ENCODE measurements at regions not wholly inside any gene's neighbourhood (a gene's known extent, or its start where the extent isn't known, plus 50 kb on each side); places are given as distances from the start of the nearest gene placed in this dataset.
"Not testable (repeated sequence)": the region's sequence is repeated elsewhere in the genome, so short reads cannot be mapped to it uniquely, and the experiment has no call there.

DNA sequence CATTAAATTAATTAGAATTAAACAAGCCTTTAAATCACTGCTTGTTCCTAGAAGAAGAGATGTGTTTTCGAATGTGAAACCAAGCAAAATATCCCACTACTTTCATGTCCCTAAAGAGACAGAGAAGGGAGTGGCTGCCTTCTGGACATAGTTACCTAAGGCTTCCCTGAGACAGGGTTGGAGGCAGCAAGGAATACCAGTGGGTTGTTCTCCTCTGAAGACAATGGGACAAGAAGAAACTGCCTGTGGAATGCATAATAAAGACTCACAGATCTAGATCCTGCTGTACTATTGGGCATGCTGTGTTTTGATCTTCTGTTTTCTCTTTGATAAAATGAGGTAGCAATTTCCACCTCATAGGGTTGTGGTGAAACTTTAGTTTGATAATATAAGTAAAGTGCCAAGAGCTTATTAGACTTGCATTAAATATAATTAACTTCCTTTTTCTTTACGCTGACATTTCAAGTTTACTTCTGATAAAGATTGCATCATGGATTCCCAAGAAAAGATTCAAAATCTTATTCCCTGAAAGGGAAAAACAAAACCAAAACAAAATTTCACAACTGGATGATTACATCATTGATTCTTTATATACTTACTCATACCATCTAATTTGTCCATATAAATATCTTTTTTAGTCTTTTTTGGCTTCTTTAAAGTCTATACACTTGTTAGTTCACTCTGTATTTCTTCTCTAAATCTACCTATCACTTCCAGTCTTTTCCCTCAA lies 621.3 kb downstream of the ETS1 start:
- DNase-seq (ENCODE audit: low read depth): no peak

DNA sequence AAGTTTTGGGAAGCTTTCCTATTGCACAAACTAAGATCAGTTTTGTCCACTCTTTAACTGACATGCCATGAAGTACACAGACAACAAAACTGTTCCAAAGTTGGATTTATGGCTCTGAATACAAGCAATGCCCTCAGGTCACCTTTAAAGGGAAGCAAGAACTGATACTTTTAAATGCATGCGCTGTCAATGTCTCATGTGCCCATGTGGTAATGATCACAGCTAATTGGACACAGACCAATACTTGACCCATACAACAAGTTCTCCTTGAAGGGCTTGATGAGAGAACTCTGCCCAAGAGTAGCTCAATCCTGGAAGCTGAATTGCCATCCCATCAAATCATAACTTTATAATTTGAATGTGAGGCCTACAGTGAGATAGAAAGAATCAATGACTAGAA lies 624.9 kb downstream of the ETS1 start:
- DNase-seq (ENCODE audit: low read depth): no peak

DNA sequence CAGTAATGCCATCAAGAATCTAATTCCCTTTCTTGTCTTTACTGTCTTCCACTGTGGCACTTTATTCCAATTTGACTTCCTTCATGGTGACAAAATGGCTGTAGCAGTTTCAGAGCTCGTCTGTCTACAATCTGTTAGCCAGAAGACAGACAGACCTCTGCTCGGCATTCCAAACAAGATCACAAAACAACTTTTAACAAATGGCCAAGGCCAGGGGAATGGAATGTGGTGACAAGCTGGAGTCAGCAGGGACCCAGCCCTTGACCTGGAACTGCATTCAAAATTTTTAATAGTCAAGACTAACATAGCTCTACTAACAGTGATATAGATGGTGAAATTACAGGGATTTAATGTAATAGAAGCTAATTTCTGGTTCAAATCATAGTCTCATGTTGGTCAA lies 637.2 kb downstream of the ETS1 start:
- no peak for DNase-seq (ENCODE audit: low read depth)

DNA sequence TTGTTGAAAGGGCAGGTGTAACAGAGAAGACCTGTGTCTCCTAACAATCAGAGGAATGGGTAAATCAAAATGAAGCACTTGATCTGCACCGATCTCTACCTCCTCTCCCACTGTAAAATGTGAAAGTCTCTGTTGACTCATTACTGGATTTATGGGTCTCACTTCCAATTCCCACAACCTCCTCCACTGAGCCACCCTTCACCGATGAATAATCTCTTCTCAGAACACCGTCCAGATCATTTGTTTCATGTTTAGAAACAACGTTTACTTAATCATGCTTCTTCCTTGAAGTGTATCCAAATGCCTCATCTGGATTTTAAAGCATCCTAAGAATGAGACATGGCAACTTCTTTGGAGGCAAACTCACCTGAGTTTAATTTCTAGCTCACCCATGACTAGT lies 643.6 kb downstream of the ETS1 start:
- DNase-seq (ENCODE audit: low read depth): peak; percentile 59

DNA sequence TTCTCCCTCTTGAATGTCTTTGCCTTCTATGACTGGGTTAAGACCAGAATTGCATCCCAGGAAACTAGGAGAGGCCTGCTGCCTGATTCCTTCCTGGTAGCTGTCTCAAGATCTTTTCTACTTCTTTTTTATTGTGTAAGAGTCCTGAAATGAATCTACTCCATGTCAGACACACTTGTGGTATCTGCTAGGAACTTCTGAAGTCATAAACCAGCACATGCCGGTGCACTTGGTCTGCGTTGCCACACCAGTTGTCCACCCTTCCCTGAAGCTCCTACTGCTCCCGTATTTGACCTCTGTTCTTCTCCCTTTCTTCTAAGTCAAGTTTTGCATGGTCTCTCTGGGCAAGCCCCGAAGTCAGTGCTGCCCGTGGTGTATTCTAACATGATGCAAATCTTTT lies 644.2 kb downstream of the ETS1 start:
- no peak for DNase-seq (ENCODE audit: low read depth)

DNA sequence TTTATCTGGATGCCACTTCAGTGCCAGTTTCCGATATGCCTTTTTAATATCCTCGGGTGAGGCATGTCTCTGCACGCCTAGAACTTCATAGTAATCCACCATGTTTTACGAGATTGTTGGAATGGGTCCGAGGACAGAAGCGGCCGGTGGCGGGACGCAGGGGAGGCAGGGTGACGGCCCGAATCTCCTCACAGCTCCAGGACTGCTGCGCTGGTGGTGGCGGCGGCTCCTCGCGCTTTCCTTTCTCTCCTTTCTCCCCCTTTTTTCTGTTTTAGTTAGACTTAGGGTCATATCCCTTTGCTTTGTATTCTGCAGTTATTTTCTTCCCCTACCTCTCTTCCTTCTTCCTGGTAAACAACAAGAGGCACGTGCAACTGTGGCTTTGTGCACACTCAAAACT lies 645.8 kb downstream of the ETS1 start:
- DNase-seq (ENCODE audit: low read depth): not testable (repeated sequence)

DNA sequence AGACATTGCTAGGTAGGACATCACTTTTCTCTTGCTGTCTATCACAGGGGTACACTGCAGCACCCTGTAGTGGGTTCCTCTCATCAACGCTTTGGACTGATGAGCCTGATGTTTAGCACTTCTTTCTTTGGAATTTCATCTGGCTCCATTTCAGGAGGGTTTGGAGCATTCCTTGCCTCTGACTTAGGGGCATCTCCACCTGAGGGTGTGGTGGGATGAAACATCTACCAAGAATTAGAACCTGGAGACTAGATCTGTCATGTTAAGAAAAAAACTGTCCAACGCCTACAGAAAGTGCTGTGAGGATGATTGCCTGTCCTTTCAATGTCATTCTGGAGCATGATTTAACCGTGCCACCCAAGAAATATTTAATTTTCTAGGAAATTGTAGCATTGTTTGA lies 648.4 kb downstream of the ETS1 start:
- DNase-seq (ENCODE audit: low read depth): no peak

DNA sequence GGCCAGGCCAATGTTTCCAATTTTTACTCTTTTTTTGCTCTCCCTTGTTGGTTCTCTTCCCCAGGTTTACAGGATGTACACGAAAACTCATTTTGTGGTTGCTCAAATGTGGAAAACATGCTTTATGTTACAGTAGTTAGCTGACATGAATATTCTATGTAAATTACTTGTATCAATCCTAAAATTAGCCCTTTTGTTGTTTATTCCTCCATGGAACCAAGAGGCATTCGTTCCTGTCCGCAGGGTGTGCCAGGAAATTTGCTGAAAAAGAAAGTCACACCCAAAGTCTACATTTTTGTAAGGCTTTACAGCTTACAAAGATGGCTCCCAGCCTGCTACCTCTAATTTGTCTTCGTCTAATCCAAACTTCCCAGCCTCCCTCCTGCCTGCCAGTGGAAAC lies 652.3 kb downstream of the ETS1 start:
- DNase-seq (ENCODE audit: low read depth): no peak

DNA sequence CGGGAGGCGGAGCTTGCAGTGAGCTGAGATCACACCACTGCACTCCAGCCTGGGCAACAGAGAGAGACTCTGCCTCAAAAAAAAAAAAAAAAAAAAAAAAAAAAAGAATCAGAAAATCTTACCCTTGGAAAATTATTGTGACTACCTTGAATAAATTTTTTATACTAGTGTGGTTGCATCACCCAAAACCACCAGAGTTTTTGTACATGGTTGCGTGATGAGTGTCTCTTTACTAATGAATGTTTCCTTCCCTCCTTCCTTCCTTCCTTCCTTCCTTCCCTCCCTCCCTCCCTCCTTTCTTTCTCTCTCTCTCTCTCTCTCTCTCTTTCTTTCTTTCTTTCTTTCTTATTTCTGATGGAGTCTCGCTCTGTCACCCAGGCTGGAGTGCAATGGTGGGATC lies 653.4 kb downstream of the ETS1 start:
- peak; percentile 60 for DNase-seq (ENCODE audit: low read depth)

DNA sequence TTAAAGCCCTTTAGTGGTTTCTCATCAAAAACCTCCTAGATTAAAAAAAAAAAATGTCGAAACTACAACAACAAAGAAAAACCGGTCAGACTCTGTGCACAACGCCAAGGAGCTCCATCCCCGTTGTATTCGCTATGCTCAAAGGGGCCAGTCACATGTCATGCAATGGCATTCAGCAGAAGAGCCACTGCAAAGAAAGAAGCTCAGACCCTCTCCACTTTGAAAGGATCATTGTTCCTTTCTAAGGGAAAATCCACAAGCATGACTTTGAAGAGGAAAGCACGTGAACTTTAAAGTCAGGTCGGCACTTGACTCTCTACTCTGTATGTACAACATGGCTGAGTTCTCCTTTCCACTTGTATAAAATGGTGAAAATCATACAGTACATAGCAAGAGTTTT lies 655.6 kb downstream of the ETS1 start:
- DNase-seq (ENCODE audit: low read depth): no peak

DNA sequence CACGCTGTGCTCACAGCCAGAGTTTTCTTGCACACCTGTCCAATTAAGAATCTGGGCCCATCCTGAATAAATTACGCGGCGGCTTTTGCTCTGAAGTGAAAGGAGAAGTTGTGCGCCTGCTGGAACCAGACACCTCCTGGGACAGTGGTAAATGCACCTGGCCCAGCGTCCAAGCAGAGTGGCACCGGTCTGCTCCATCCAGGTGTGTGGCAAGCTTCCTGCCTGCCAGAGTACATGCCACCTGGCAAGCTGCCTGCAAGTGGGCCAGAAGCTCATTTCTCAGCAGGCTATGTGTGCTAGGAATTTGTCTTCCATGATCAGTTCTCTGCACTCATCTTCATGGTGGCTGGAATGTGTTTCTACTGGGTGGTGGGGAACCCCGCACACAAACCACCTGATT lies 660.6 kb downstream of the ETS1 start:
- DNase-seq (ENCODE audit: low read depth): no peak

DNA sequence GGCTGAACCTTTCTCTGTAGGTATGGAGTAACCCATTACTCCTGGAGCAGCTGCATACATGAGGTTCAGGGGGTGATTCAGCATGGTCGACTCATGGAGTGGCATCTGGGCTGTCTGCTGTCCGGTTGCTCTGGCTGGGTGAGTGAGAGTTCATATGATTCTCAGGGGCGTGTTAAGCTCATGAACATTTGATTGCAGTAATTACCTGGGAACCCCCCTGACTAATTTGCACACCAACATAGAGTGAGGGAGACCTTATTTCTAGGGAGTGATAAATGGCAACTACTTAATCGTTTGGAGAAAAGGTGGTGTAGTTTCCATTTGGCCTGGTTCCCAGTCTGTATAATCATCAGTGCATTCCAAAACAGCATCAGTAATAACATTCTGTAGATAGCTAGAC lies 661.9 kb downstream of the ETS1 start:
- peak; percentile 57 for DNase-seq (ENCODE audit: low read depth)

DNA sequence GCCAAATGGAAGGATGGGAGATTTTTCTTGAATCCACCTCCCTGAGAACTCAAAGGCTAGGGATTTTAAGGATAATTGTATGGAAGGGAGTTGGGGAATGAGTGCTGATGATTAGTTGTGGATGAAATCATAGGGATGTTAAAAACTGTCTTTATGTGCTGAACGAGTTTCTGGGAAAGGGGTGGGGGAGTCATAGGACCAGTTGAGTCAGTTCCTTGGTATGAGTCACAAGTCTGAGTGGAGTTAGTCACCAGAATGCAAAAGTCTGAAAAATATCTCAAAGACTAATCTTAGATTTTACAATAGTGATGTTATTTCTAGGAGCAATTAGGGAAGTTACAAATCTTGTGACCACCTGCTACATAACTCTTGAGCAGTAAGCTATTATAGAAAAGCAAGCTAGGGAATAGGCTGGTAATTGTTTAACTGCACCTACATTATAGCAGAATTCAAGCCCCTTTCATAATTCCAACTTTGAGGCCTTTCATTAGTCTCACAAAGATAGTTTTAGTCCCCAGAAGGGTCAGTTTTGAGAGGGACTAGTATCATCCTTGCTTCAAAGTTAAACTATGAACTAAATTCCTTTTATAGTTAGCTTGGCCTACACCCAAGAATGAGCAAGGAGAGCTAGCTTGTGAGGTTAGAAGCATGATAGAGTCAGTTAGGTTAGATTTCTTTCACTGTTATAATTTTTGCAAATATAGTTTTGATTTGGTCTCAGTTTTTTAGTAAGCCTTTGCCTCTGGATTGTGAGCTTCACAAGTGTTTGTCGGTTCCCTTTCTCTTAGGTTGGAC lies 668.0 kb downstream of the ETS1 start:
- peak; percentile 94 for DNase-seq (ENCODE audit: low read depth)

DNA sequence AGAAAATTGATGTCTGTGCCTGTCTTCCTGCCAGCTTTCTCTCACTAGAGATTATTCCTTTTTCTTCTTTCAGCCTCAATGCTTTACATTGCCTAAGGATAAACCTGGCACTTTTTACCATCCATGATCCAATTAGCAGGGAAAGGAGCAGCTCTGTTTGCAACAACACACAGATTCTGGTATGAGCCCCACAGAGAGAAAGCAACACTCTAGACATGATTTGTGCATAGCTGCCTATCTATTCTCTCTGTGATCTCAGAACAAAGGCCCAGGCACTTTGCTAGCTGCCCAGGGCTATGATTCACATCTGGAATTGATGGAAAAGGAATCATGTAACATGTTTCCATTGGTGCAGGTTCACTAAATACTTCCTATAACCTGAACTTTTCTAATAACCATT lies 685.0 kb downstream of the ETS1 start:
- DNase-seq (ENCODE audit: low read depth): no peak

DNA sequence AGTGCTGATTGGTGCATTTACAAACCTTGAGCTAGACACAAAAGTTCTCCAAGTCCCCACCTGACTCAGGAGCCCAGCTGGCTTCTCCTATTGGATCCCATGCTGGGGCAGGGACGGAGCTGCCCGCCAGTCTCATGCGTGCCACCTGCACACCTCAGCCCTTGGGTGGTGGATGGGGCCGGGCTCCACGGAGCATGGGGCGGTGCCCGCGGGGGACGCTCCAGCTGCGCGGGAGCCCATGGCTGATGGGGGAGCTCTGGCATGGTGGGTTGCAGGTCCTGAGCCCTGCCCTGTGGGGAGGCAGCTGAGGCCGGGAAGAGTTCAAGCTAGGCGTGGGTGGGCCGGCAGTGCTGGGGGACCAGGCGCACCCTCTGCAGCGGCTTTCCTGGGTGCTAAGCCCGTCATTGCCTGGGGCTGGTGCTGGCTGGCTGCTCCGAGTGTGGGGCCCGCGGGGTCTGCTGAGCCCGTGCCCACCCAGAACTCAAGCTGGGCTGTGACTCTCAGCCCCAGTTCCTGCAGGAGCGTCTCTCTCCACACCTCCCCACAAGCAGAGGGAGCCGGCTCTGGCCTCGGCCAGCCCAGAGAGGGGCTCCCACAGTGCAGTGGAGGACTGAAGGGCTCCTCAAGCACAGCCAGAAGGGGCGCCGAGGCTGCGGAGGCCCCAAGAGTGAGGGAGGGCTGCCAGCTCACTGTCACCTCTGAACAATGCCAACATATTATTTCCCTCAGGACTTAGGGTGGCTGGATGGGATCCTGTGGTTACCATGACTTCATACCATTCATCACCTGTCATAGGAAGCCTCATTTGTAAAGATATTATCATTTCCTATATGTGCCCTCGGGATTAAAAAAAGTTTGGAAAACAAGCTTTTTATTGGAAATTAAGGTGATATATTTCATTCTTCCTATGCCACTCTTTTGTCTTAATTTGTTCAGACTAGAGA lies 688.7 kb downstream of the ETS1 start:
- peak; percentile 83 for DNase-seq (ENCODE audit: low read depth)

DNA sequence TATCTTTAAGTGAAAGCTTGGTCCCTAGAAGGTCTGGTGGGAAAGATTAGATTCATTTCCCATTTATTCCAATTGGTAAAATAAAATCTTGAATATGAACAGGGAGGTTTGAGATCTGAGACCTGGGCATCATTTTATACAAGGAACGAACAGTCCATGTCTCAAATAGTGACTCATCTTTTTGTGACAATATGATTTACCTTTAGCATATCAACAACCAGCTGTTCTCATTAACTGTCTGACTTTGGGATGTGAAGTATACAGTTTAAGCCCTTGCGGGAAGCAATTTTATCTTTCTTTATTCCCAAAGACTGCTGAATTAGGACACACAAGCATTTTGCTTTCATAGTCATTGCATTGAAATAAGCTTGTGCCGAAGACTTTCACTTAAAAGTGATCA lies 691.6 kb downstream of the ETS1 start:
- no peak for DNase-seq (ENCODE audit: low read depth)

DNA sequence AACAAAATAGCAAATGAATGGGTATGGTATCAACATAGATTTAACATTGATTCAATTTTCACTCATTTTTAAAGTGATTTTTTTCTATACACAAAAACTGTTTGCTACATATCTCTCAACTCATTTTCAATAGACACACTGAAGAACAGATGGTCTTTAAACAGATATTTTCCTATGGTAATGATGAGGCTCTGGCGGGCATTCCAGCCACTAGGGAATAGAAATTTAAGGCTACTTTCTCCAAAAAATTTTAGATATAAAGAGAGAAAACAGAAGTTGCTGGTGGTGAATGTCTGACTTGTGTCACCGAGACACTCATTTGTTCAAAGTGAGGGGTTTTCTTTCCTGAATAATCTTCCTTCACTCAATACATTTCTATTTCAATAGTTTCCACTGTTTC lies 693.0 kb downstream of the ETS1 start:
- DNase-seq (ENCODE audit: low read depth): no peak

DNA sequence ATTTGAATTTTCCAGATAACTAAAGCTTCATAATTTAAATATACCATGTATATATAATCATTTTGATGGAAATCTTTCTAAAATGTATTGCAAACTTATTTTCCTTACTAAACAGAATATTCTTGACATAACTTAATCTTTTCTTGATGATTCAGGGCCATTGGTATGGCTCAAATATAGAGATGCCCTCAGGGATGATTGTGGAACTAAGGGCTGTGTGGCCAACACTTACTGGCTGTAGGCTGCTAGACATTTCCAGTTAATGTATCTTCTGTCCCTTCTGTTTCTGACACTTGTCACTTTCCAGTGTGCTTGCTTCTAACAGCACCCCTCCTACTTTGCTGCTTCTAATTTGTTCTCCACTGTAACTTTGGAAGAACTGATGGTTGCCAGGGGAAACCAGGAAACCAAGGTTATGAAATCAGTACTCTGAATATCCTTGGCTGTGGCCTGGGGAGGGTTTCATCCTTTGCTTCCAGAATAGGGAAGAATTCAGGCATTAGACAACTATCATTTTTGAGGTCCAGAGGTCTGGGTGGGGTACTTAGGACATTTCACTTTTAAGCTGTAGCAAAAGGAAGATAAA lies 697.2 kb downstream of the ETS1 start:
- DNase-seq (ENCODE audit: low read depth): peak; percentile 81

DNA sequence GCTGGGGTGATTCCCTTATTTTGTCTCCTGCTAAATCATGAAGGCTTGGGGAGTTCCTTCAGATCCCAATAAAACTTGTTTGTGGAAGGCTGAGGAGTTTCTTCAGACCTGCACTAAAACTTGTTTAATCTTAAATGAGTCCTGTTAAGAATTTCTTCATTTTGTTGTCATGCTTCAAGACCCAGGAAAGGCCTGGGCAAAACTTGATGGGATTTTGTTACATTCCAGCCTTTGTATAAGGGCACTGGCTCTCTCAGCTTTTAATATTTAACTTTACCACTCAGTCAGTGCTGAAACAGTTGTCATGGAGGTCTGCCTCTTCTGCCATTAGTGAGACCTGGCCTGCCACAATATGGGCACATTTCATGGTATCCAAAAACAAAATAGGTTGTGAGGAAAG lies 699.0 kb downstream of the ETS1 start:
- DNase-seq (ENCODE audit: low read depth): no peak

DNA sequence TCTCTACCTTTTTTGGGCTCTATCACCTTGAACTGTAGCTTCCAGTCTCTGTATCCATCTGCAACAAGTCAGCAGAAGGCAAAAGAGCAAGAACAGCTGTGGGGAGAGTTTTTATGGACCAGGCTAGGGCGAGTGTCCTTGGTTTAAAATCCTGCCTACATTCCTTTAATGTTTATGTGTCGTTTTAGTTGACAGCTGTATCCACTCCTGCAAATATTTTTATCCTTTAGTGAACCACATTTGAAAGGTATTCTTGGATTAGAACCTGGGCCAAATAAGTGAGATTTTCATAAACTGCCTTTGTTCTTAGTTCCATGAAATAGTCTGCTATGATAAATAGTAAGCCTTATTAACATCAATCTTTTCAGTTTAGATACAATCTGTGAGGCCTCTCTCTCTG lies 712.2 kb downstream of the ETS1 start:
- DNase-seq (ENCODE audit: low read depth): no peak

DNA sequence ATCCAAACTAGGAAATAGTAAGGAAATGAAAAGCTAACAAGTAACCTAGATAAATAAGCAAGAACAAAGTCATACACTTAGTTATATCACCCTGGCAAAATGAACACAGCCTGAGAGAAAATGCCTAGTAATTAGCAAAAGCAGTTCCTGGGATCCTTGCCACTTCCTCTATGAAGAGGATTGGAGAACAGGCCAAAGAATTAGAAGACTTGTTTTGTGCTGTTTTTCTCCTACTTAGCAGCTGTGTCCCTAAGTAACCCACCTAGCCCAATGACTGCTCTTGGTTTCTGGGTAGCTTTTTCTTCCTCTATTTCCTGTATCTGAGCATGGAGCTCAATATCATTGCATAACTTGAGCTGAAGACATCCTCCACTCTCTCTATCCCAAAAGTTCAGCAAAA lies 713.9 kb downstream of the ETS1 start:
- peak; percentile 32 for DNase-seq (ENCODE audit: low read depth)

DNA sequence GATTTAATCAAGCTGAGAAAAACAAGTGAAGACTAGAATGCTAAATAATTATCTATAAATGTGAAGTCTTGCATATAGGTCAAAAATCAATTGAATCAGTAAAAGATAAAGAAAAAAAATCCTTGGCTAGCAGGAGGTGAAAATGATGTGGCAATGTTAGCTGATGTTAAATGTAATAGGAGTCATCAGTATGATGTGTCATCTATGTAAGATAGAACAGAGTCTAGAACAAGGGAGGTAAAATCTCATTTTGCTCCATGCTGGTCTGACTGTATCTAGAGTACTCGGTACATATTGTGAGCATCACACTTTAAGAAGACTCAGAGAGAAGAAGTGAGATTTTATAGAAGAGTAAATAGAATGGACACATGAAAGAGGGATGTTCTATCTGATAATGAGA lies 721.2 kb downstream of the ETS1 start:
- no peak for DNase-seq (ENCODE audit: low read depth)
